NT2/D1 (cell line): ENCODE measurements at regions not wholly inside any gene's neighbourhood (a gene's known extent, or its start where the extent isn't known, plus 50 kb on each side); places are given as distances from the start of the nearest gene placed in this dataset.

Experiments
- YY1 ChIP-seq: IDR thresholded peaks from 2 replicates; pipeline ENCODE4 v1.6.1; 2011; ENCODE audit not compliant: insufficient read length, insufficient read depth
- ZNF274 ChIP-seq: IDR thresholded peaks from 2 replicates; pipeline ENCODE4 v1.6.1; 2011; ENCODE audit warnings: mild to moderate bottlenecking, low read depth, low read length

DNA sequence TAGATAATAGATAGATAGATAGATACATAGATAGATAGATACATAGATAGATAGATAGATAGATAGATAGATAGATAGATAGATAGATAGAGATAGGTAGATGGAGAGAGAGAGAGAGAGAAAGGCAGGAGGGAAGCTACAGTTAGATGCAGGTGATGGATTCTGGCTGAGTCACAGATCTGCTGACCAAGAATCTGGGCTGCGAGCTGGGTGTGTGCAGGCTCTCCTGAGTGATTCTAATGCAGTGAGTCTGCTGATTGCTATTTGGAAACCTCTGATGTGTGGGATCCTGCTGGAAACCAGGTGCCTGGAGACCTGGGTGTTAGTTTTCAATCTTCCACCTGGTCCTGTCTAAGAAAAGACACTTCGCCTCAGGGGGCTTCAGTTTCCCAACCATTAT, 1441.8 kb downstream of the TBC1D22A start:
- TF ChIP-seq ZNF274 (no peak), YY1 (no peak)
